NCI-H345 treated with DMSO at 0.1 percent for 48 hours (cell line): ENCODE measurements at regions not wholly inside any gene's neighbourhood (a gene's known extent, or its start where the extent isn't known, plus 50 kb on each side); places are given as distances from the start of the nearest gene placed in this dataset.

Source experiments
- DNase-seq: peaks from one replicate; lab custom pipeline; 2025; ENCODE audit not compliant: unreplicated experiment; lab: John Stamatoyannopoulos, UW

- DNase-seq = no peak
These were observed 308.6 kb upstream of the EDIL3 start for GRCh38 chr5:84693256-84693655.

- DNase-seq = no peak
These were observed 303.9 kb upstream of the EDIL3 start for GRCh38 chr5:84688566-84688965.

- no peak for DNase-seq
These were observed 300.6 kb upstream of the EDIL3 start for GRCh38 chr5:84685121-84685894.

GRCh38 chr5:84683594-84683993, 298.9 kb upstream of the EDIL3 start:
- no peak for DNase-seq

- DNase-seq = no peak
These were observed 297.9 kb upstream of the EDIL3 start for GRCh38 chr5:84682531-84682930.

GRCh38 chr5:84680908-84681307, 296.2 kb upstream of the EDIL3 start:
- DNase-seq = no peak

- no peak for DNase-seq
These were observed 289.1 kb upstream of the EDIL3 start for GRCh38 chr5:84673785-84674184.

GRCh38 chr5:84667576-84667975, 282.9 kb upstream of the EDIL3 start:
- no peak for DNase-seq

- no peak for DNase-seq
These were observed 265.7 kb upstream of the EDIL3 start for GRCh38 chr5:84650429-84650828.

GRCh38 chr5:84647581-84647980, 262.9 kb upstream of the EDIL3 start:
- no peak for DNase-seq

- no peak for DNase-seq
These were observed 258.1 kb upstream of the EDIL3 start for GRCh38 chr5:84642795-84643194.

- no peak for DNase-seq
These were observed 257.6 kb upstream of the EDIL3 start for GRCh38 chr5:84642324-84642723.

- DNase-seq = no peak
These were observed 253.1 kb upstream of the EDIL3 start for GRCh38 chr5:84637662-84638375.

- no peak for DNase-seq
These were observed 250.8 kb upstream of the EDIL3 start for GRCh38 chr5:84635235-84636055.

GRCh38 chr5:84634256-84634655, 249.6 kb upstream of the EDIL3 start:
- DNase-seq = no peak

GRCh38 chr5:84632418-84632817, 247.7 kb upstream of the EDIL3 start:
- no peak for DNase-seq

- no peak for DNase-seq
These were observed 244.2 kb upstream of the EDIL3 start for GRCh38 chr5:84628918-84629317.

- no peak for DNase-seq
These were observed 238.3 kb upstream of the EDIL3 start for GRCh38 chr5:84623019-84623418.

GRCh38 chr5:84622461-84622860, 237.8 kb upstream of the EDIL3 start:
- no peak for DNase-seq

GRCh38 chr5:84618262-84618661, 233.6 kb upstream of the EDIL3 start:
- no peak for DNase-seq

- no peak for DNase-seq
These were observed 230.2 kb upstream of the EDIL3 start for GRCh38 chr5:84614906-84615305.

- DNase-seq = no peak
These were observed 222.1 kb upstream of the EDIL3 start for GRCh38 chr5:84606784-84607183.
